NCI-H446 treated with DMSO at 0.1 percent for 48 hours (cell line): ENCODE measurements at regions not wholly inside any gene's neighbourhood (a gene's known extent, or its start where the extent isn't known, plus 50 kb on each side); places are given as distances from the start of the nearest gene placed in this dataset.
"Not testable (repeated sequence)": the region's sequence is repeated elsewhere in the genome, so short reads cannot be mapped to it uniquely, and the experiment has no call there.

ENCODE experiments used
- DNase-seq: peaks from one replicate; lab custom pipeline; 2025; lab: John Stamatoyannopoulos, UW

DNA sequence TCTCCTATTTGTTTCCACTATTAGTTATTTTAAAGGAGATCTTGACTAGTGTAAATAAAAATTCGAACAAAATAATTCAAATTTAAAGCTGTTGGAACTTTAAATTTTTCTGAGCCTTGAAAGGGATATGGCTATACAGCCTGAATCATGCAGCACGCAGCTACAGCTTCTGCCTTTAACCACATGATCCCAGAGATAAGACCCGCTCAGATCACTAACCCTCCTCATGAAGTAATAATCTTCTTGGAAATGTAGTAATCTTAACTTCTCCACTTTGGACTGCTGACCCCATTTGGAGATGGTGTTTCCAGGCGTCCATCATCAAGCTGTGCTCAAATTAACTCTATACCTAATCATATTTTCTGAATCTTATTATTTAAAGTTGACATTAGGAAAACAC, 336.6 kb downstream of the DSC3 start:
- DNase-seq, result no peak

DNA sequence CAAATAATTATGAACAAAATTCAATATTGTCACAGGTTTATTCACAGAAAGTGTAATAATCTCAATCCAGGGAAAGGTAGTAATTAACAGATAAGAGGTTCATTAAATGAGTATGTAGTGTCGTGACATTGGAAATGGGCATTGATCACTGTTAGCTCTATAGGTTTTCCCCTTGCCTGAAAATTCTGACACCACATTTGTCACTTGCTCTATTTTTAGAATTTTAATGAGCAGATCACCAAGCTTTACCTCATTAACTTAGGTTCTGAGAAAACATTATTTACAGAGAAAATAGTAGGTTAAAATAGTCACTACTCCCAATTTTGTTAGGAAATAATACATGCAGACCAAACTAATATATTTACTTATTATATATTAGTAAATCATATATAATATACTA, 344.0 kb downstream of the DSC3 start:
- DNase-seq, result no peak

DNA sequence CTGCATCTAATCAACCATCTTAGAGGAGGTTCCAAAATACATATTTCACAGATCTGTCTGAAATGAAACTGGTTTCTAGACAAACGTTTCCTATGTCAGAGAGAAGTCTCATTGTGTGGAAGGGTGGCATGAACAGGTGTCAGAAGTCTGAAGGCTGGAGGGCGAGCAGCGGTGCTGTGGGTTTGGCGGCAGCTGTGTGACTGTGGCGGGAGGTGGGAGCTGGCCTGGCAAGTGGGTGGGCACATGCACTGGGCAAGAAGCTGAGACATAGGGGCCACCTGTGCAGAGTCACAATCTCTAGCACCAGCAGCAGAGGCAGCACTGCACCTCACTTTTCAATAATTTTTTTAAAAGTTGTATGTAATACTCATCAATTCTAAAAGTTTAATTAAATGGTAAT, 346.3 kb downstream of the DSC3 start:
- DNase-seq, result no peak

DNA sequence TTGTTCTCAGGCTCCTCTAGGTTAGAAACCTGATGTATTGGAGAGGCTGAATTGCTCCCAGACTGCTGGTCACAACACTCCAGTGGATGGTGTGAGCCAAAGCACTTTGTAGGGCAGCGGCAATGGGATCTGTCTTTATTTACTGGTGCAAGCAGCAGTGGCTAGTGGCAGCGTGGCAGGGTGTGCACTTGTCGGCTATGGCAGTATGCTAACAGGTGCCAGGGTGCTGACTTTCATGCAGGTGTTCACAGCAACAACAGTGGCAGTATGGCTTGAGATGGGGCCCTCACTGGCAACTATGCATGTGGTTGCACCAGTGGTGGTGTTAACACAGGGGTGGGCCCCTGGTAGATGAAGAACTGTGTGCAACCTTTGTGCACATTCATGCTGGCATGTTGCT, 347.8 kb downstream of the DSC3 start:
- DNase-seq, result no peak

DNA sequence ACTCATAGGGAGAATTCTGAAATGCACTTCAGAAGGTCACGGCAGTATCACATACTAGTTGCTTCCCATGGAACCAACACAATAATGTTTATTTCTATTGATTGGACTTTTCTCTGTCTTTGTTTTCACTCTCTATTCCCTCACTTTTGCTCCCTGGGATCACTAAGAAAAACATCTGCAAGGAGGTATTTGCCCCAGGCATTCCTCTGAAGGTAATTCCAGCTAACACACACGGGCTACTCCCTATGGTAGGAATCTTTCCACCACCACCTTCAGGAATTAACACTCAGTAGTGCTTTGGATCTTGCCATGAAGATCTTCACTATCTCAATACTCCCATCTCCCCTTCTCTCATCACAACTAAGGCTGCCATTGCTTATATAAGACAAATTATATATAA, 353.3 kb downstream of the DSC3 start:
- no peak for DNase-seq

DNA sequence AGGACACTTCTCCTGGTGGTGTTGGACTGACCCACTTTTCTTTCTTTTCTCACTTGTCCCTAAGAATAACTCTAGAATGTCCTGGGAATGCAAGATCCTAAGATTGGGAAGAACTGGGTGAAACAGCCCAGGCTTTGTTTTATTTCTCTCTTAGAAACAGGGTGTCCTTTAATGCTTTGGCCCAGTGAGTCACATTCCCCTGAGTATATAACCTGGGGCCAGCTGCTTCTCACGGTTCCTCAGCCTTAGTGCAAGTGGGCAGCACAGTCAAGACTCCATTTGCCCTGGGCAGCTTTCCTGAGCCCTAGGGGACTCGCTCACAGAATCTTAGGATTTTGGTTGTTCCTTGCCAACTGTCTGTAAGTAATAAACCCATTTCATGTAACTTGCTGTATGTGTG, 355.0 kb downstream of the DSC3 start:
- DNase-seq, result no peak

DNA sequence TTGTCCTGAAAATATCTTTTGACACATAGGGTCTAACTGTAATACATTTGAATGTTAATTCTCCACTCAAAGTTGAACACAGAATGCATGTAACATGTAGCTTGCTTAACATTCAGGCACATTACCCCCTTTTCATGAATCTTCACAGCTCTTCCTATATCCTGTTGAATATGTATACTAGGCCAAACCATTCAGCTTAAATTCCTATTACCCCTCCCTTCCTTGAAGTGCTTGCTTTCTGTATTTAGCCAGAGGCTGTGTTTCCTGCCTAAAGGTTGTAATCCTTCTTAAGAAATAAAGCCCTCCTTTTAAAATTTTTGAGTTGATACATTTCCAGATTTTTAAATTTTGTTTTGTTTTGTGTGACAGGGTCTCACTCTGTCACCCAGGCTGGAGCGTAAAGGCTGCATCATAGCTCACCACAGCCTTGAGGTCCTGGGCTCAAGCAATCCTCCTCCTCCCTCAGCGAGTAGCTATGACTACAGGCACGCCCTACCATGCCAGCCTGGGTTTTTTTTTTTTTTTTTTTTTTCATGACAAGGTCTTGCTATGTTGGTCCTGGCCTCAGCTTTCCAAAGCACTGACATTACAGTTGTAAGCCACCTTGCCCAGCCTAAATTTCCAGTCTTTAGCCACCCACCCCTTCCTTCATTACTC, 357.6 kb downstream of the DSC3 start:
- no peak for DNase-seq

DNA sequence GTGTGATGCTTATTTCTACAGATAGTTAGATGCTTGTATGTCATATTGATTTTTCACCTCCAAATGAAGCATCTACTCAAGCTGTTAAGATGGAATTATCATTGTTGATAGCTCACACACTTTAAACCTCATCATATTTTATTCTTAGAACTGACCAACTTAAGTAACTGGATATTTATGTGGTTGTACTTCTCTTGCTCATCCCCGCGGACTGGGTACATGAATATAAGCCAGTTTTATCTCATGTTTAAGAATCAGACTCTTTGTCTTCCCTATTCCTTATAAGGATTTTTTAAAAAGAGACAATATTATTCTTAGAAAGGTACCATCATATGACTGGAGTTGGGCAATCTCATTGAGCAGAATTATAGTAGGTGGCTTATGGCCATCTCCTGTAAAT, 358.7 kb downstream of the DSC3 start:
- no peak for DNase-seq

DNA sequence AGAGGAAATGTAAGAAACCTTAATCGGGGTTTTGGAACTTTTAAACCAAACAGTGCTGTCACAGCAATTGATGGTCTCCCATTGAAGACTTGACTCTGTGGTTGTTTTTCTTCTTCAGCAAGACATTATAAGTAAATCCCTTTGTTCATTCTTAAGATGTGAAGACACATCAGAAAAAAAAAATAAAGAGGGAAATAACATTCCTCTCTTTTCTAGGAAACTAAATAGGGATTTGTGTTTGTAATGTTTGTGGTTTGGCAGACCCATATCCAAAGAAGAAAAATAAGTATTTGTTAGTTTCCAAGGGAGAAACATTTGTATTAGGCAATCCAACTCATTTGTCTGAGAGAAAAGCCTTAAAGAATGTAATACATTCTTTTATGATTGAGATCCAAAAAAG, 359.9 kb downstream of the DSC3 start:
- DNase-seq, result no peak

DNA sequence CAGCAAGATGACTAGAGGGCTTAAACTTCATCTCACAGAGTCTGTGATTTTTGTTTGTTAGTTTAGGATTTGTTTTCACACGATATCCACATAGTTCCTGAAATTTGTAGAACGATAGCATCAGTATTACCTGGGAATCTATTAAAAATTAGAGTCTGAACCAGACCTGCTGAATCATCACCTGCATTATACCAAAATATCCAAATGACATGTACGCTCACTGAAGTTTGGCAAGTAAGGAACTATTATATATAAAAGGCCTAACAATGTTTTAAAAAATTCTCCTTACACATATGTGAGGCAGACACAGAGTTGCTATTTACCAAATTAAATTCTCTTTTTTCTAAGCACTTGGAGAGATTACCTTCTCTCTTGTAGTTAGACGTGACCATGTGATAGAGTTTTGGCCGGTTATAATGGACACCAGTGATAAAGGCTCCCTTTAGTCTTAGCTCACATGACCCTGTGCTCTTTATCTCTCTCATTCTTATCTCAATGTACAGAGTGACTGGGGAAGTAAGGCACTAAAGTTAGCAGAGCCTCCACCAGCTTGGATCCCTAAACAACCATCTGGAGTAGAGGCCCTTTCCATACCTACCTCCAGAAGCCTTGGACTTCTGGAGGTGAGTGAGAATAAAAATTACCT, 363.1 kb downstream of the DSC3 start:
- no peak for DNase-seq

DNA sequence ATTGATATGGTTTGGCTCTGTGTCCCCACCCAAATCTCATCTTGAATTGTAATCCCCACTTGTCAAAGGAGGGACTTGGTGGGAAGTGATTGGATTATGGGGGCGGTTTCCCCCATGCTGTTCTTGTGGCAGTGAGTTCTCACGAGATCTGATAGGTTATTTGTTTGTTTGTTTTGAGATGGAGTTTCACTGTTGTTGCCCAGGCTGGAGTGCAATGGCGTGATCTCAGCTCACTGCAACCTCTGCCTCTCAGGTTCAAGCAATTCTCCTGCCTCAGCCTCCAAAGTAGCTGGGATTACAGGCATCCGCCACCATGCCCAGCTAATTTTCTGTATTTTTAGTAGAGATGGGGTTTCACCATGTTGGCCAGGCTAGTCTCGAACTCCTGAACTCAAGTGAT, 364.7 kb downstream of the DSC3 start:
- not testable (repeated sequence) for DNase-seq

DNA sequence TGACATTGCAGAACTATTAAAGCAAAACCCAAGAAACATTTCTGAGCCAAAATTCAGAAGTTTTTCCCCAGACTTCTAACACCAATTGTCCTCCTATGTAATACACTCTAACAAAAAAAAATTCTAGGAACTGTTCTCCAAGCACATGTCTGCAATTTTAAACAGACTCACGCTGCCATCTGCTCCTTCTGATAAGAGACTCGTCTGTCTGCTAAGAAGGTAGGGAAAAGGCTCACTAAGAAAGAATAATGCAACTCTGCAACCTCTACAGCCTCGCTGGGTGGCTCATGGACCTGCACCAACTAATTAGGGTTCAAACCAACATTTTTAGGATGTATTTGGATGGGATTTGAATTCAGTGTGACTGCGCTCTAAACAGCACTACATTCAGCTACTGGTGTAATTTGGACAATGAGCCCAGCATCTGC, 366.5 kb downstream of the DSC3 start:
- no peak for DNase-seq

DNA sequence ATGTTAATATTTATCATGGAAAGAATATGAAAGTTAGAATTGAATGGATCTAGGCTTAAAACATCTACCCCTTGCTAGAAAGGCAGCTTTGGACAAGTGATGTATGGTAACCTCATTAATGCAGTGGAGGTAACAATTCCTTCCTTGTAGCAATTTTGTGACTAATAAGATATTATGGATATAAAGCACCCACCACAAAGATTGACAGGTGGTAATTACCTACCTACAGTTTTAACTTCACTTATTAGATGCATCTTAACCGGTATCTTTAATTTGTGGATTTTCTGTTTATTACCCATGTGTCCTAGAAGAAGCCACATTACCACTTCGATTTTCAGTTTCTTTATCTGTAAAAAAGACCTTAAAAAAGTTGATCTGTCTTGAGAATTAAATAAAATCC, 367.0 kb downstream of the DSC3 start:
- DNase-seq, result no peak

DNA sequence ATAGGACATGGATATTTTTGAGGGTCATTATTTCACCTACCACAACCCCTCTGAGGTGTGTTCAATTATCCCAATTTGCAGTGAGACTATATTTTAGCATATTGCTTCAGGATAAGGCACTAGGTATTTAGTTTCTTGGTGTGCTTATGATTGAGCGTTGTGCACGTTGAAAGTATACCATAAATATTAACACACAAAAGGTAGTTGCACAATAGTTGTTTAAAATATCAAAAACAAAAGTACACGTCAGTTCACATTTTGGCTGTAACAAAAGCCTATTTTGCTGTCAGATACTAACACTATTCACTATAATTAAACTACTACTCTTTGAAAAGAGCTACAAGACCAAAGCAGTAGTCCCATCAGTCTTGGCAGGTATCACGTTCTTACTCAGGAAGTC, 367.5 kb downstream of the DSC3 start:
- DNase-seq, result no peak

DNA sequence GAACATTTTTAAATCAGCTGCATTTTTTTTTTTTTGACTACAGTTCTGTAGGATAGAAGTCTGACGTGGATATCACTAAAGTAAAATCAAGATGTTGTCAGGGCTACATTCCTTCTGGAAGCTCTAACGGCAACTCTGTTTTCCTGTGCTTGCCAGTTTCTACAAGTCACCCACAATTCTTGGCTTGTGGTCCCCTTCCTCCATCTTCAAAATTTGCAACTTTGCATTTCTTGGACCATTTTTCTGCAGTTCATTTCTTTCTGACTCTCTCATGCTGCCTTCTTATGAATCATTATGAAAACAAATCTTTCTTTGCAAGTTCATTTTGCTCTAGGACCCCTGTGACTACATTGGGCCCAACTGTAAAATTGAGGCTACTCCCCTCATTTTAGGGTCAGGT, 367.9 kb downstream of the DSC3 start:
- DNase-seq, result no peak

DNA sequence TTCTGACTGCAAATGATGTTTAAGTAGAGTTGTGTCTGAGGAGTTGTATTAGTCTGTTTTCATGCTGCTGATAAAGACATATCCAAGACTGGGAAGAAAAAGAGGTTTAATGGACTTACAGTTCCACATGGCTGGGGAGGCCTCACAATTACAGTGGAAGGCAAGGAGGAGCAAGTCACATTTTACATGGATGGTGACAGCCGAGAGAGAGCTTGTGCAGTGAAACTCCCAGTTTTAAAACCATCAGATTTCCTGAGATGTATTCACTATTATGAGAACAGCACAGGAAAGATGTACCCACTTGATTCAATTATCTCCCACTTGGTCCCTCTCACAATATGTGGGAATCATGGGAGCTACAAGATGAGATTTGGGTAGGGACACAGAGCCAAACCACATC, 370.1 kb downstream of the DSC3 start:
- not testable (repeated sequence) for DNase-seq

DNA sequence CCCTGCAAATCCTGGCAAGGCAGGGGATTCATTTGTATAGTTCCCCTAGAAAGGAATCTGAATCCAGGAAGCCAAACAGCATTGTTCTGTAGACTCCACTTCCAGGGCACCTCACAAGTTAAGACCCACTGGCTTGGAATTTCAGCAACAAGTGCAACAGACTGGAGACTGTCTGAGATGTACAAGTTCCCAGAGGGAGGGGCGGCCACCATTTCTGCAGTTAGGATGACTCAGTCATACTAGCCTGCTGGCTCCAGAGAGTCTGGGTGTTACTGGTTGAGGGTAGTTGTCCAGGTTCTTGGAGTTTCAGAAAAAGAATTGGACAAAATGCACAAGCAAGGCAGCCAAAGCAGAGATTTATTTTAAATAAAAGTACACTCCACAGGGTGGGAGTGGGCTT, 384.2 kb downstream of the DSC3 start:
- DNase-seq, result no peak

DNA sequence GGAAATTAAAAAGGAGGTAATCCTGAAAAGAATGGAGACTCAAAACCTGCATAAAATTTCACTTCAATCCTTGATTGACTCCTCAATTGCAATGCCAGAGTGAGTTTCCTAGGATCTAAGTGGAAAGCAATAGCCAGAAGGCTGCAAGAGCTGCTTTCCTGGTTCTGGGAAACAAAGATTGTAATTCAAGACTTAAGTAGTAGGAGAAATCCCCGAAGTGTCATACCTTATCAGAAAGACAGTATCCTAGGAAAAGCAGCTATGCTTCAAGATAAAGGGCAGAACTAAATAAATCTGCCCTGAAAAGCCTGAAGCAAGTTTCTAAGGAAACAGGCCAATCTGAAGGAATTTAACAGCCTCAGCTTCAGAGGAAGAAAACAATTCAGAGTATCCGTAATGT, 390.2 kb downstream of the DSC3 start:
- DNase-seq, result no peak

DNA sequence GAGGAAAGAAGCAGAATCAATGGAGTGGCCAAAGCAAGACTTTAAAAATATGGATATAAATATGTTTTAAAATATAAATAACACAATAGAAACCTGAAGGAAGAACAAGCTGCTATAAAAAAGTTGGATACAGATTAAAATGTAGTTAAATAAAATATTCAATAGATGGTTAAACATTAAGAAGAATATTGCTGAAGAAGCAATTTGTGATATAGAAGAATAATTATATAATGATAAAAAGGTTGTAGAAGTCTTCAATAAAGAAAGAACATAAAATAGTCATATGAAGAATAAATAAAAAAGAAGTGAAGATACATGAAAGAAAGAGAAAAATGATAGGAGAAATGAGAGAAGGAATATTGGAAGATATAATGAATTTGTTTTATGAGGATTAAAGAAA, 392.0 kb downstream of the DSC3 start:
- no peak for DNase-seq

DNA sequence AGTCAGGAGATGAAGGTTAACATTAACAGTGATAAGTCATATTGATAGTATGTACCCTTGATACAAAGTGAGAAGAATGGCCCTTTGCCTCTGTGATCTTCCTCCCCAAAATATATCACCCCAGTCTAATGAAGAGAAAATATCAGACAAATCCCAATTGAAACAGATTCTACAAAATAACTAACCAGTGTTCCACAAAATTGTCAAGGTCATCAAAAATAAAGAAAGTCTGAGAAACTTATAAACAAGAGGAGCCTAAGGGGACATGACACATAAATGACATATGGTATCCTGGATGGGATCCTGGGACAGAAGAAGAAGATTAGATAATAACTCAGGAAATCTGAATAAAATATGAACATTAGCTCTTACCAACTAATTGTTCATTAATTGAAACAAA, 398.4 kb downstream of the DSC3 start:
- no peak for DNase-seq

DNA sequence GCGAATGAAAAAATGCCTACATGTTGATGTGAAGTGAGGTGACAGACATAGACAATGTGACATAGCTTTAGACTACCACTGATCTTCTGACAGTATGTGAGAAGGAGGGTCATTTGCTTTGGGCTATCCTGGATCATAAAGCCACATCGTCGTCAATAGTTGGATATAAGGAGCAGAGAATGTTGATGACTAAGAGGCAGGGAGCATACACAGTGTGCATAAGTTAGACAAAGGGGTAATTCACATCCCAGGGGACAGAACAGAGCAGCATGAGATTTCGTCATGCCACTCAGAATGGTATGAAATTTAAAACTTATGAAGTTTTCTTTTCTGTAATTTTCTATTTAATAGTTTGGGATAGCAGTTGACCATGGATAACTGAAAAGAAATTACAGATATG, 403.2 kb downstream of the DSC3 start:
- no peak for DNase-seq

DNA sequence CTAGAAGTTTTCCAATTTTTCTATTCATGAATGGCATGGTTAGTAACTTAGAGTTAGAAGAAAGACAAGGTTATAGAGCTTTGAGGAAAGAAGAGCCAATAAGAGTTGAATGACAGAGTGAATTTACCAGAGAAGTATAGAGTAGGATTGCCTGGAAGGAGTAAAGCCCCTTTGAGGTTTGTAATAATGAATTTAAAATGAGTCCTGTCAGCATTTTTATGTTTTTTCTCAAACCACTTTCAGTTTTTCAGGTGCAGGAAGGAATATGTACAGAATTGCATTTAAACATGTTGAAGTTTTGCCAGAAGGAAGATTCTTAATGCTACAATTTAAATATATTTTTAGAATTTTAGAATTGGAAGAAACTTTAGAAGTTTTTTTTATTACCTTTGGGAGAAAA, 408.3 kb downstream of the DSC3 start:
- DNase-seq, result no peak

DNA sequence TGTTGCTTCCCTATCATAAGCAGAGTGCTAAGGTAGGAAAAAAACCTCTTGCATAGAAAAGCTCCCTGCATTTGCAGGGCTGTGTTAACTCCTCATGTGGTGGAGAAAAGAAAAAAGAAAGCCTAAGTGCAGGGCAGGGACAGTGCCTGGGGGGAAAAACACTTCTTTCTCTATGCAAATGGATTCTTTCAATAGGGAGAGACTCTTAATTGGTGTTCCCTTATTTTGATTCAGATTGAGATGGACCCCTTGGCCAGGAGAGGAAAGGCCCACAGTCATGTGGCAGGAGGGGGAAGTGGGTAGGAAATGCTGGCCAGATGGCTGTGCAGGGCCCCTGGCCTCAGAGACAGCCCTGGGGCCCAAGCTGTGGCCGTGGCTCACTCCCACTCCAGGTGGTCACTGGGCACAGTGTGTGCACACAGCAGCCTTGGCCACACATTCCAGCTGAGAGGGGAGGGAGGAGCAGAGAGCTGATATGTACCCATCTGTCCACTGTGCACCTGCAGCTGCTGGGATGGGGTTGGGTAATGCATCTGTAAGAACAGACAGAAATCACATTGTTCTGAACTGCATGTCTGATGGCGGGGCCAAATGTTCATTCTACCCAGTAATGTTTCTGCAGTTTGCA, 410.4 kb downstream of the DSC3 start:
- no peak for DNase-seq

DNA sequence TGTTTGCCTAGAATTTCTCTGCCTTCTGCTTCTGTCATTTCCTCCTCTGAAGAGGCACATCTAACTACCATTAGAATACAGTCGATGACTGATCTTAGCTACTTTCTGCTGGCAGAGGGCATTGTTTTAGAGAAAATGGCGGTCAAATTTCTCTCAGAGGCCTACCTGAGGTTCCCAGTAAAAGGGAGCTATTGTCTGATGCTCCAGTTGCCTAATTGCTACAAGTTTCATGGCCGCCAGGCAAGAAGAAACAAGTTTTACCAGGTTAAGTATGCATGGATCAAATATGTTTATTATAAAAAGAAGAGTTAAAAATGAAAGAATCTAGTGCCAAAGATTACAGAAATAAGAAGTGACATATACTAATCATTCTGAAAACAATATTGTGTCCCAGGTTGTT, 416.6 kb downstream of the DSC3 start:
- no peak for DNase-seq
